ENCODE measurements at regions not wholly inside any gene's neighbourhood (a gene's known extent, or its start where the extent isn't known, plus 50 kb on each side); places are given as distances from the start of the nearest gene placed in this dataset.

- H3K36me3 ChIP-seq (ENCODE audit: low read length) = no peaks in the 10 kb centered on the region
- no peaks in the 10 kb centered on the region for H3K9me3 ChIP-seq (ENCODE audit: insufficient read depth, low read length)
- H2AFZ ChIP-seq (ENCODE audit: low read depth, low read length, severe bottlenecking) = no peak overlapping the region
- H3K4me3 ChIP-seq (ENCODE audit: insufficient read depth, low read length, poor library complexity, severe bottlenecking) = no peak overlapping the region
- no peak overlapping the region for H3K27ac ChIP-seq (ENCODE audit: low read depth, low read length)
- H3K9me2 ChIP-seq (replicated peaks; ENCODE audit: insufficient read depth, low read length) = no peaks in the 10 kb centered on the region
- no peaks in the 10 kb centered on the region for H3K27me3 ChIP-seq (ENCODE audit: low read length)
- no peak for TF ChIP-seq CTCF (IDR thresholded peaks at IDR 0.05; ENCODE audit: insufficient read depth, low read length, poor library complexity, severe bottlenecking)
- no peak for TF ChIP-seq EZH2phosphoT487 (conservative IDR thresholded peaks at IDR 0.05; ENCODE audit: low read length)
- no peak overlapping the region for H3K9ac ChIP-seq (ENCODE audit: low read length)
- H3K79me2 ChIP-seq (ENCODE audit: insufficient read depth, low read length) = no peaks in the 10 kb centered on the region
- no peaks in the 10 kb centered on the region for H4K20me1 ChIP-seq (ENCODE audit: low read depth, low read length)
- no peaks in the 10 kb centered on the region for H3F3A ChIP-seq (ENCODE audit: insufficient read depth)
- no peak overlapping the region for H3K4me2 ChIP-seq (ENCODE audit: low read depth, low read length, poor library complexity, severe bottlenecking)
These were observed 739.5 kb upstream of the EEF2KMT start for GRCh38 chr16:5837007-5837670.

- Histone ChIP-seq H3K27ac (ENCODE audit: low read depth, low read length) (no peak overlapping the region), H4K20me1 (ENCODE audit: low read depth, low read length) (no peaks in the 10 kb centered on the region), H3K4me3 (ENCODE audit: insufficient read depth, low read length, poor library complexity, severe bottlenecking) (no peak overlapping the region), H3K9ac (ENCODE audit: low read length) (no peak overlapping the region), H3F3A (ENCODE audit: insufficient read depth) (no peaks in the 10 kb centered on the region), H3K9me3 (ENCODE audit: insufficient read depth, low read length) (no peaks in the 10 kb centered on the region), H3K36me3 (ENCODE audit: low read length) (no peaks in the 10 kb centered on the region), H3K4me2 (ENCODE audit: low read depth, low read length, poor library complexity, severe bottlenecking) (no peak overlapping the region), H3K27me3 (ENCODE audit: low read length) (no peaks in the 10 kb centered on the region), H3K79me2 (ENCODE audit: insufficient read depth, low read length) (no peaks in the 10 kb centered on the region), H2AFZ (ENCODE audit: low read depth, low read length, severe bottlenecking) (no peak overlapping the region), H3K9me2 (replicated peaks; ENCODE audit: insufficient read depth, low read length) (no peaks in the 10 kb centered on the region)
- no peak for TF ChIP-seq CTCF (IDR thresholded peaks at IDR 0.05; ENCODE audit: insufficient read depth, low read length, poor library complexity, severe bottlenecking)
- no peak for TF ChIP-seq EZH2phosphoT487 (conservative IDR thresholded peaks at IDR 0.05; ENCODE audit: low read length)
These were observed 738.3 kb upstream of the EEF2KMT start for GRCh38 chr16:5835876-5836275.

GRCh38 chr16:5826332-5826731 lies 728.7 kb upstream of the EEF2KMT start:
- H3K9ac ChIP-seq (ENCODE audit: low read length) = no peak overlapping the region
- no peaks in the 10 kb centered on the region for H3K79me2 ChIP-seq (ENCODE audit: insufficient read depth, low read length)
- H2AFZ ChIP-seq (ENCODE audit: low read depth, low read length, severe bottlenecking) = no peak overlapping the region
- H3K9me3 ChIP-seq (ENCODE audit: insufficient read depth, low read length) = no peaks in the 10 kb centered on the region
- no peak overlapping the region for H3K4me3 ChIP-seq (ENCODE audit: insufficient read depth, low read length, poor library complexity, severe bottlenecking)
- no peaks in the 10 kb centered on the region for H3K27me3 ChIP-seq (ENCODE audit: low read length)
- no peaks in the 10 kb centered on the region for H4K20me1 ChIP-seq (ENCODE audit: low read depth, low read length)
- H3K9me2 ChIP-seq (replicated peaks; ENCODE audit: insufficient read depth, low read length) = no peaks in the 10 kb centered on the region
- H3K27ac ChIP-seq (ENCODE audit: low read depth, low read length) = no peak overlapping the region
- no peaks in the 10 kb centered on the region for H3K36me3 ChIP-seq (ENCODE audit: low read length)
- H3K4me2 ChIP-seq (ENCODE audit: low read depth, low read length, poor library complexity, severe bottlenecking) = no peak overlapping the region
- TF ChIP-seq EZH2phosphoT487 (conservative IDR thresholded peaks at IDR 0.05; ENCODE audit: low read length) (no peak), CTCF (IDR thresholded peaks at IDR 0.05; ENCODE audit: insufficient read depth, low read length, poor library complexity, severe bottlenecking) (no peak)
- H3F3A ChIP-seq (ENCODE audit: insufficient read depth) = no peaks in the 10 kb centered on the region

Measured in SU-DHL-6 (cell line).